ENCODE measurements at regions not wholly inside any gene's neighbourhood (a gene's known extent, or its start where the extent isn't known, plus 50 kb on each side); places are given as distances from the start of the nearest gene placed in this dataset.

DNA sequence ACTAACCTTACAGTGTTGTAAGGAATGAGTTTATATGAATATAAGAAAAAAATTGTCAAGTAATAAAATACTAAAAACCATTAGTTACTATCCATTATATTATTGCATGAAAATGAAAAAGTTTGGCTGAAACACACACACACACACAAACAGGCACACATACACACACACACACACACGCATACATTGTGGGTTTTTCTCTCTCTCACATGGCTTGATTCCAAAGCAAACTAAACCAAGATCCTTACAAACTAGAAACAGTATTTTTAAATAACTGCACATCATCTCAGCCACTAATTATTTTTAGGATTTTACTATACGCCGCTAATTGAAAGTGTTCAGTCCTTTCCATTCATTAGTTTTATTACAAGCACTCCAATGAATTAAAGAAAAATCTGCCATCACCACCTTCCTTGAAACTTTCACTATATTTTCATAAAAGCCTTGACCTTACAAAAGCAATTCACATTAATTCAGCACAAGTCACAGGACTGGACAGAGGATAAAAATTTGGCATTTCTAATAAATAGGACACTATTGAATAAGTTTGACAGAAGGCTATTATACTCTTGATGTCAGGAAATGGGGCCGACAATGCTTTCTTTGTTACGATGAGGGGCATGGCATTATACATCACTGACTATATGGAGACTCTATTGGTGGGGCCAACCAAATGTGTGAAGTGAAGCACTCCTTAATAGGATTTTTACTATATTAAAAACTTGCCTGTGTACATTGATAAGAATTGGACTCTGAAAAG is 187.0 kb upstream of the ESRRG start:
- no peak overlapping the region for H3K27ac ChIP-seq (ENCODE audit: low read length)
- H3K27me3 ChIP-seq (ENCODE audit: low read depth, low read length), result no peaks in the 10 kb centered on the region
- H3K4me3 ChIP-seq (ENCODE audit: low read depth in 1 of 2, low read length in 2 of 2), result no peak overlapping the region
- H3K9me3 ChIP-seq (ENCODE audit: control insufficient read depth in 1 of 2, low read length in 2 of 2), result no peaks in the 10 kb centered on the region
- no peaks in the 10 kb centered on the region for H3K36me3 ChIP-seq (ENCODE audit: control insufficient read depth in 1 of 2, insufficient read depth in 2 of 2, low read length in 2 of 2)
- H3K4me1 ChIP-seq (ENCODE audit: control insufficient read depth in 1 of 2, insufficient read depth in 2 of 2, low read length in 2 of 2), result no peaks in the 10 kb centered on the region

DNA sequence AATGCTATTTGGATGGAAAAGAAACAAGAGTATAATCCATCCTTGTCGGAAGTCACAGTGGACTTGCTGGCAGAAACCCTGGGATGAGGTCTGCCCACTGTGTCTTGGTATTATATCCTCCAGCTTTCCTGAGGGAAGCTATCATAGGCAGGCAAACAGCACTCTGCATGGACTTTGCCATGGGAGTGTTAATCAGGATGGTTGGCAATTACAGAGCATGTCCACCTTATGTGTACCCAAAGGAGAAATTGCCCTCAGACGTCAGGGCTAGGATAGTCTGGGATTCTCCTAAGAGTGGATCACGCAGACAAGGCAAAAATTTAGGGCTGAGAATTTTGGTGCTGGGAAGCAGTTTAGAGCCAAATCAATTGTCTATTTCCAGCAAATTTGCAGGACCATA is 184.9 kb upstream of the ESRRG start:
- H3K4me1 ChIP-seq (ENCODE audit: control insufficient read depth in 1 of 2, insufficient read depth in 2 of 2, low read length in 2 of 2), result peaks cover 0 to 3% of the 10 kb centered on the region in 2 donors
- H3K27ac ChIP-seq (ENCODE audit: low read length), result no peak overlapping the region

DNA sequence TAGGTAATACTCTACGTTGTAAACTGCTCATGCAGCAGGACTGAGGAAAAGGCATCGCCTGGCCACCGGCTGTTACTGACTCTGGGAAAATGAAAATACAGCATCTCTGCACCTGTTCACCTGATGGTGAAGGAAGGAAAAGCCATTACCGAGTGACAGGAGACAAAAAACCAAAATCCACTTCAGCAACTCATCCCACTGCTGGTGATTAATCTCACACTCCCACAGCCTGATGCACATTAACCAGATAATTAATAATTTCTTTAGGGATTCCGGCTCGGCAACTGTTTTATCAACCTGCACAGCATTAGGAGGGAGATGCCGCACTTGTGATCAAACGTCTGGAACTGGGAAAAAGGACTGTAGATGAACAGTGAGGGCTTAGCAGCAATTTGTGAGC is 183.9 kb upstream of the ESRRG start:
- peaks cover 0 to 3% of the 10 kb centered on the region in 2 donors for H3K4me1 ChIP-seq (ENCODE audit: control insufficient read depth in 1 of 2, insufficient read depth in 2 of 2, low read length in 2 of 2)
- H3K9me3 ChIP-seq (ENCODE audit: control insufficient read depth in 1 of 2, low read length in 2 of 2), result no peaks in the 10 kb centered on the region
- no peaks in the 10 kb centered on the region for H3K27me3 ChIP-seq (ENCODE audit: low read depth, low read length)
- H3K27ac ChIP-seq (ENCODE audit: low read length), result no peak overlapping the region
- H3K4me3 ChIP-seq (ENCODE audit: low read depth in 1 of 2, low read length in 2 of 2), result no peak overlapping the region
- H3K36me3 ChIP-seq (ENCODE audit: control insufficient read depth in 1 of 2, insufficient read depth in 2 of 2, low read length in 2 of 2), result no peaks in the 10 kb centered on the region

More for the DNA sequence above, 184.9 kb upstream of the ESRRG start:
- no peaks in the 10 kb centered on the region for H3K36me3 ChIP-seq (ENCODE audit: control insufficient read depth in 1 of 2, insufficient read depth in 2 of 2, low read length in 2 of 2)
- H3K4me3 ChIP-seq (ENCODE audit: low read depth in 1 of 2, low read length in 2 of 2), result no peak overlapping the region
- no peaks in the 10 kb centered on the region for H3K27me3 ChIP-seq (ENCODE audit: low read depth, low read length)
- H3K9me3 ChIP-seq (ENCODE audit: control insufficient read depth in 1 of 2, low read length in 2 of 2), result no peaks in the 10 kb centered on the region

DNA sequence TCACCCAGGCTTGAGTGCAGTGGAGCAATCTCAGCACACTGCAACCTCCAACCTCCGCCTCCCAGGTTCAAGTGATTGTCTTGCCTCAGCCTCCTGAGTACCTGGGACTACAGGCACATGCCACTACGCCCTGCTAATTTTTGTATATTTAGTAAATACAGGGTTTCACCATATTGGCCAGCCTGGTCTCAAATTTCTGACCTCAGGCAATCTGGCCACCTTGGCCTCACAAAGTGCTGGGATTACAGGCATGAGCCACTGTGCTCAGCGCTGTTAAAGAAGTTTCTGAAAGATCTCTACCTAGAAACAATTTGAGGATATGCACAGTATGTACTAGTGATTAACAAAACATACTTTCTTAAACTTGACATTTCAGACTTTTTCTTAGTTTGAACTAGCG is 182.6 kb upstream of the ESRRG start:
- no peaks in the 10 kb centered on the region for H3K27me3 ChIP-seq (ENCODE audit: low read depth, low read length)

DNA sequence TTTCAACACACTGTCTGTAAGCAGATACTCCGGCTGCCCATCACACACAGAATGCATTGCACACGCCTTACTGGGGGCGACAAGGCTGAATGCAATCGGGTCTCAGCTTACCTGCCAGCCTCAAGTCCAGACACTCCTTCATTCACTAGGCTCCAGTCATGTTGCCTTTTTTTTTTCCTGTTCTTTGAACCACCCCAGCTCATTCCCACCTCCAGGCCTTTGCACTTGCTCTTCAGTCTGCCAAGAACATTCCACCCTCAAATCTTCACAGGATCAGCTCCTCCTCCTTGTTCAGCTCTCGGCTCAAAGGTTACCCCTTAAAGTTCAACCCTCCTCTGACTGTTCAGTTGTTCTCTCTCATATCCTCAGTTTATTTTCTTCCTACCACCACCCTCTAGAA is 181.9 kb upstream of the ESRRG start:
- H3K4me3 ChIP-seq (ENCODE audit: low read depth in 1 of 2, low read length in 2 of 2), result peak overlapping the region in 1 of 2 donors; percentile 26
- H3K4me1 ChIP-seq (ENCODE audit: control insufficient read depth in 1 of 2, insufficient read depth in 2 of 2, low read length in 2 of 2), result peaks cover 0 to 3% of the 10 kb centered on the region in 2 donors
- no peaks in the 10 kb centered on the region for H3K36me3 ChIP-seq (ENCODE audit: control insufficient read depth in 1 of 2, insufficient read depth in 2 of 2, low read length in 2 of 2)
- peak overlapping the region; percentile 27 for H3K27ac ChIP-seq (ENCODE audit: low read length)
- H3K27me3 ChIP-seq (ENCODE audit: low read depth, low read length), result no peaks in the 10 kb centered on the region
- H3K9me3 ChIP-seq (ENCODE audit: control insufficient read depth in 1 of 2, low read length in 2 of 2), result no peaks in the 10 kb centered on the region

More for the DNA sequence above, 182.6 kb upstream of the ESRRG start:
- H3K4me1 ChIP-seq (ENCODE audit: control insufficient read depth in 1 of 2, insufficient read depth in 2 of 2, low read length in 2 of 2), result peaks cover 0 to 3% of the 10 kb centered on the region in 2 donors
- no peaks in the 10 kb centered on the region for H3K36me3 ChIP-seq (ENCODE audit: control insufficient read depth in 1 of 2, insufficient read depth in 2 of 2, low read length in 2 of 2)
- H3K4me3 ChIP-seq (ENCODE audit: low read depth in 1 of 2, low read length in 2 of 2), result no peak overlapping the region
- H3K27ac ChIP-seq (ENCODE audit: low read length), result no peak overlapping the region
- H3K9me3 ChIP-seq (ENCODE audit: control insufficient read depth in 1 of 2, low read length in 2 of 2), result no peaks in the 10 kb centered on the region

DNA sequence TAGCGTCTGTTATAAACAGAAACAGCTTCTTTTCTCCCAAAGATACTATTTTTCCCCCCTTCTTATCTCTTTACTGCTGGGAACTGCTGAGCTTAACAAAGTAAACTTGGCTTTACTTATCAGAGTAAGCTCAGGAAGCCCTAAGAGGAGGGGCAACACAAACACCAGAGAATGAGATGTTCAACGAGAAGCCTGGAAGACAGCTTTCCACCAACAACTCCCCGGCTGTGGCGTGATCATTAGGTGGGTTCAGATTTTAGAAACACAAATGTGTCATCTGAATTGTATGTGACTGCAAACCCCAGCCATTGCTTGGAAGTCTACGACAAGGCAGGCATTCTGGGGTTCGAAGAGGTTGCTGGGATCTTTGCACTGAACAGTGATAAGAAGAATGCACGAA is 181.2 kb upstream of the ESRRG start:
- Histone ChIP-seq H3K4me1 (ENCODE audit: control insufficient read depth in 1 of 2, insufficient read depth in 2 of 2, low read length in 2 of 2) (peaks cover 0 to 3% of the 10 kb centered on the region in 2 donors), H3K27me3 (ENCODE audit: low read depth, low read length) (no peaks in the 10 kb centered on the region), H3K9me3 (ENCODE audit: control insufficient read depth in 1 of 2, low read length in 2 of 2) (no peaks in the 10 kb centered on the region), H3K4me3 (ENCODE audit: low read depth in 1 of 2, low read length in 2 of 2) (peak overlapping the region in 1 of 2 donors; percentile 26), H3K36me3 (ENCODE audit: control insufficient read depth in 1 of 2, insufficient read depth in 2 of 2, low read length in 2 of 2) (no peaks in the 10 kb centered on the region), H3K27ac (ENCODE audit: low read length) (peak overlapping the region; percentile 46)

DNA sequence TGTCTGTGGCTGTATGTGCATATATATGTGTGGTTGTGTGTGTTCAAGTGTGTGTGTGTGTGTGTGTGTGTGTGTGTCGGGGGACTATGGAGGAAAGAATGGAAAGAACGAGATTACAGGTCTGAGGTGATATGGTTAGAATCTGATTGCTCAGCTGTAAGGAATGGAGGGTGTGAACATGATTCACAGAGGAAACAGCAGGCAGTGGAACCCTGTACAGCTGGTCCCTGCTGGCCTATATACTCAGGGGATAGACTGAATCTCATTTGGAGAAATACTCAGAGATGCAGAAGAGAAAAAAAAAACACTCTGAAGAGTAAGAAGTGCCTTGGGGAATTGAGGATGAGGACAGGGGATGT is 180.1 kb upstream of the ESRRG start:
- H3K27ac ChIP-seq (ENCODE audit: low read length), result peak overlapping the region; percentile 46
- H3K9me3 ChIP-seq (ENCODE audit: control insufficient read depth in 1 of 2, low read length in 2 of 2), result no peaks in the 10 kb centered on the region
- no peaks in the 10 kb centered on the region for H3K36me3 ChIP-seq (ENCODE audit: control insufficient read depth in 1 of 2, insufficient read depth in 2 of 2, low read length in 2 of 2)
- no peak overlapping the region for H3K4me3 ChIP-seq (ENCODE audit: low read depth in 1 of 2, low read length in 2 of 2)
- H3K27me3 ChIP-seq (ENCODE audit: low read depth, low read length), result no peaks in the 10 kb centered on the region
- H3K4me1 ChIP-seq (ENCODE audit: control insufficient read depth in 1 of 2, insufficient read depth in 2 of 2, low read length in 2 of 2), result peaks cover 0 to 3% of the 10 kb centered on the region in 2 donors

DNA sequence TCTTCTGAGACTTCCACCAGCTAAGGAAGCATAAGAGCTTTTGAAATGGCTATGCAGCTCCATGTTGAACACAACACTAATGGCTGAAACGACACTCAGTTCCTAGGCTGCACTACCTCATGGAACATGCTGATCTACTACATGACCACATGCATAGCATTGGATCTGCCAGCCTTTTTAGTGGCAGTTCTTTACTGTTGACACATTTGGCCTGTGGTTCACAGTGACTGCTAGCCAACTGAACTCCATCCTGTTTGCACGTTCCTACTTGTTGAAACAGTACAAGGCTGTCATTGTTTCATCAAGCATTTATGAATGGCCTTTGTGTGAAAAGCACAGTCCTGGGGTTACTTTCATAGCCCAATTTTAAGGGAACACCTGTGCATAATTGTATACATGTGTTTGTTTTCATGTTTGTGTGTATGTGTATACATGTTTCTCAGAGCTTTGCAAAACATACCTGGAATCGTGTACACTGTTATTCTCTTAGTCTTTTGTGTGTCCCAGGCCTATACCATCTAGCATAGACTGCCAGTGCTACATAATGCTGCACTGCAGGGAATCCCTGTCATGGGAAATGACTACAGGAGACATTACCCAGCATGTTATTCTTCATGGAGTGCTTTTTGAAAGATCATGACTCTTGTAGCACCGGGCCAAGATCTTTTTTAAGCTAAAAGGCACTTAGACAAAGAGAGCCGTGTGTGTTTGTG is 179.6 kb upstream of the ESRRG start:
- Histone ChIP-seq H3K4me1 (ENCODE audit: control insufficient read depth in 1 of 2, insufficient read depth in 2 of 2, low read length in 2 of 2) (peaks cover 0 to 3% of the 10 kb centered on the region in 2 donors), H3K4me3 (ENCODE audit: low read depth in 1 of 2, low read length in 2 of 2) (no peak overlapping the region), H3K27me3 (ENCODE audit: low read depth, low read length) (no peaks in the 10 kb centered on the region)

DNA sequence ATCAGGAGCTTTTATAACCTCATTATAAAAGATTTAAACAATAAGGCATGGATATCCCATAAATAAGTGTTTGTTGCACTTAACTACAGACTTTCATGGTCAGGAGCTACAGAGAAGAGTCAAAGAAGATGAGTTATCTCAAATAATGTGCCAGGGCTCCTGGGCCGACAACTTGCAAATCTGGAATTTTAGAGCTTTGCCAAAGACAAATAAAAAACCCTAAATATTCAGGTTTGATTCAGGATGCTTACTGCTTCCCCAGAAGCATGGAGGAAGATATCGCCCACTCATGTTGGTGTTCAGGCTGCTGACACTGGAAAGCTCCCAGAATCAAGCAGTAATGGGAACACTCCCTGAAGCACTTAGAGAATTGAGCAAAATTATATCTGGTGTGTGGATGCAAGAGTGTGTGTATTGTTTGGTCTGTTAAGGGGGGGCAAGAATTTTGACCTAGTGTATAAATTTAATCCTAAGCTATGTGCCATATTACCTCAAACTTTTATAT is 176.9 kb upstream of the ESRRG start:
- Histone ChIP-seq H3K9me3 (ENCODE audit: control insufficient read depth in 1 of 2, low read length in 2 of 2) (no peaks in the 10 kb centered on the region), H3K4me1 (ENCODE audit: control insufficient read depth in 1 of 2, insufficient read depth in 2 of 2, low read length in 2 of 2) (peaks cover 0 to 3% of the 10 kb centered on the region in 2 donors), H3K36me3 (ENCODE audit: control insufficient read depth in 1 of 2, insufficient read depth in 2 of 2, low read length in 2 of 2) (no peaks in the 10 kb centered on the region), H3K4me3 (ENCODE audit: low read depth in 1 of 2, low read length in 2 of 2) (no peak overlapping the region), H3K27ac (ENCODE audit: low read length) (no peak overlapping the region), H3K27me3 (ENCODE audit: low read depth, low read length) (no peaks in the 10 kb centered on the region)

More for the DNA sequence above, 179.6 kb upstream of the ESRRG start:
- Histone ChIP-seq H3K36me3 (ENCODE audit: control insufficient read depth in 1 of 2, insufficient read depth in 2 of 2, low read length in 2 of 2) (no peaks in the 10 kb centered on the region), H3K27ac (ENCODE audit: low read length) (no peak overlapping the region), H3K9me3 (ENCODE audit: control insufficient read depth in 1 of 2, low read length in 2 of 2) (no peaks in the 10 kb centered on the region)

DNA sequence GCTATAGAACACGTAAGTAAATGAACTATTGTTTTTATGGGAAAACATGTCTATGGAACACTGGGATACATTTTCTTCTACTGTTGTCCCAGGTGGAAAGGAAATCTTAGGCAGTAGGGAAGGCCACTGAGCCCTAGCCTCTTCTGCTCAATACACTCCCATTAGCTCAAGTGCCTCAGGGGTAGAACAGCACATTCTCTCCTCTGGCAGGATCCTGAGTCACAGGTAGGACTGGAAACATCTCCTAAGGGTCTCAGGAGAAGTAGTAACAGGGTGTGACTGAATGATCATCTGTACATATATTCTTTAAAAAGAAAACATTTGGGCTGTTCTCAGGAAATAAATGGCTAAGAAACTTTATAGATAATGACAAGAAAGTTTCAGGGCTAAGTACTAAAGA is 175.6 kb upstream of the ESRRG start:
- H3K9me3 ChIP-seq (ENCODE audit: control insufficient read depth in 1 of 2, low read length in 2 of 2), result no peaks in the 10 kb centered on the region
- no peaks in the 10 kb centered on the region for H3K27me3 ChIP-seq (ENCODE audit: low read depth, low read length)
- H3K4me3 ChIP-seq (ENCODE audit: low read depth in 1 of 2, low read length in 2 of 2), result no peak overlapping the region
- H3K36me3 ChIP-seq (ENCODE audit: control insufficient read depth in 1 of 2, insufficient read depth in 2 of 2, low read length in 2 of 2), result no peaks in the 10 kb centered on the region
- H3K27ac ChIP-seq (ENCODE audit: low read length), result no peak overlapping the region
- peaks cover 0 to 2% of the 10 kb centered on the region in 2 donors for H3K4me1 ChIP-seq (ENCODE audit: control insufficient read depth in 1 of 2, insufficient read depth in 2 of 2, low read length in 2 of 2)

DNA sequence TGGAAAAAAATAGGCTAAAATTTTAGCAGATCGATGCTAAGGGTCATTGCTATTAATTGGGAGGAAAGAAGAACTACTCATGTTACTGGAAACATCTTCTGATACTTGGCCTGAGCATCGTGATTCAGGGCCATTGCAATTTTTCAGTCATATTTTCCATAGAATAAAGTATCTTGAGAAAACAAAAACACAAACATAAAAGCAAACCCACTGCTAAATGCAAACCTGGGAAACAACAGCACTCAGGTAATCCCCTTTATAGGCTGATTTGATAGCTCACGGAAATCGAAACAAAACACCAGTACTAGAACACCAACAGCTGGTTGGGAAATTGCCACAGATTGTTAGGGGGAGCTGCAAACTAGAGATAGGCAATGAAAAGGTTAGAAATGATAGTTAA is 172.9 kb upstream of the ESRRG start:
- no peak overlapping the region for H3K4me3 ChIP-seq (ENCODE audit: low read depth in 1 of 2, low read length in 2 of 2)
- no peaks in the 10 kb centered on the region for H3K4me1 ChIP-seq (ENCODE audit: control insufficient read depth in 1 of 2, insufficient read depth in 2 of 2, low read length in 2 of 2)
- H3K9me3 ChIP-seq (ENCODE audit: control insufficient read depth in 1 of 2, low read length in 2 of 2), result no peaks in the 10 kb centered on the region
- no peaks in the 10 kb centered on the region for H3K36me3 ChIP-seq (ENCODE audit: control insufficient read depth in 1 of 2, insufficient read depth in 2 of 2, low read length in 2 of 2)
- H3K27me3 ChIP-seq (ENCODE audit: low read depth, low read length), result no peaks in the 10 kb centered on the region
- no peak overlapping the region for H3K27ac ChIP-seq (ENCODE audit: low read length)

Measured in muscle layer of duodenum (tissue), 2 donors.